IPS DF 19.7 (cell line): ENCODE measurements at regions not wholly inside any gene's neighbourhood (a gene's known extent, or its start where the extent isn't known, plus 50 kb on each side); places are given as distances from the start of the nearest gene placed in this dataset.

Source experiments
- DNase-seq: peaks from one replicate; pipeline ENCODE4 v3.0.0-alpha.2; 2013; ENCODE audit warnings: low read depth, low spot score

- DNase-seq: no peak
Measured at GRCh38 chr5:92513067-92513466, 1068.0 kb downstream of the NR2F1-AS1 start.

DNA sequence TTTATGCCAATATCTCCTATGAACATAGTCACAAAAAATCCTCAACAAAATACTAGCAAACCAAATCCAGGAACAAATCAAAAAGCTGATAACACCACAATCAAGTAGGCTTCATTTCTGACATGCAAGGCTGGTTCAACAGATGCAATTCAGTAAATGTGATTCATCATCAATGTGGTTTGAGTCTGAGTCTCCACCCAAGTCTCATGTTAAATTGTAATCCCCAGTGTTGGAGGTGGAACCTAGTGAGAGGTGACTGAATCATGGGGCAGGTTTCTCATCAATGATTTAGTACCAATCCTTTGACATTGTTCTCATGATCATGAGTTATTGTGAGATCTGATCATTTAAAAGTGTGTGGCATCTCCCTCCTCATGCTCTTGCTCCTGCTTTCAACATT lies 1072.7 kb downstream of the NR2F1-AS1 start:
- DNase-seq: no peak

- DNase-seq: no peak
Measured at GRCh38 chr5:92505925-92506324, 1075.1 kb downstream of the NR2F1-AS1 start.

GRCh38 chr5:92505145-92505544 lies 1075.9 kb downstream of the NR2F1-AS1 start:
- no peak for DNase-seq

GRCh38 chr5:92504346-92504745 lies 1076.7 kb downstream of the NR2F1-AS1 start:
- no peak for DNase-seq

DNA sequence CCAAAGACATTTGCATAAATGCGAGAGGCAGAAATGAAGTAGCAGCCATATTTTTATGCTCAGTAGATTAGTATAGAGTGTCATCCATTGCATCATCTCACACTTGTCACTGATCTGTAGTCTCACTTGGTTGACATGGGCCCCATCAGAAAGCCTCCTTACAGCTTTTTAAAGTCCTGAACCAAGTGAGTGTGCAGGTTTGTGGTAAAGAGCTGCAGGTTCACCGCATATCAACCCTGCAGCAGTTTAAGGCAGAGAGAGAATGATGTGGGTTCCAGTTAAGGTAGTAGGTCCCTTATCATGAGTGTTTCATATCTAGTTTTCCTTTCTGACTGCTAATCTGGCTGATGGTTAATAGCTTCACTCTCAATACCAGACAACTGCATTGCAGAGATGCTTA lies 1080.3 kb downstream of the NR2F1-AS1 start:
- no peak for DNase-seq

DNA sequence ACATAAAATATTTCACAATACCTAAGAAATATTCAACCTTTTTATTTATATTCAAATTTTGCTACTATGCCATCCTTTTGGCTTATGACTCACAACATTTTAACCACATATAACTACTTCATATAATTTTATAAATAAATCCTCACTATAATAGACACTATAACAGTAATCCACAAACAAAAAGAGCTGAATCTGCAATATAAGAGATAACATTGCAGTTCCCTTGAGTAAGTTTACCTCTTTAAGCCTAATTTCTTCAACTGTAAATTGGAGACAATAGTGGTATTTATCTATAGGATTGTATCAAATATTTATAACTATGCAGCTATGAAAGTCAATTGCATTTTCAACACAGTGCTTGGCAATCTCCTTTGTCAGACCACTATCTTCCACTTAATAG lies 1084.5 kb downstream of the NR2F1-AS1 start:
- no peak for DNase-seq

DNA sequence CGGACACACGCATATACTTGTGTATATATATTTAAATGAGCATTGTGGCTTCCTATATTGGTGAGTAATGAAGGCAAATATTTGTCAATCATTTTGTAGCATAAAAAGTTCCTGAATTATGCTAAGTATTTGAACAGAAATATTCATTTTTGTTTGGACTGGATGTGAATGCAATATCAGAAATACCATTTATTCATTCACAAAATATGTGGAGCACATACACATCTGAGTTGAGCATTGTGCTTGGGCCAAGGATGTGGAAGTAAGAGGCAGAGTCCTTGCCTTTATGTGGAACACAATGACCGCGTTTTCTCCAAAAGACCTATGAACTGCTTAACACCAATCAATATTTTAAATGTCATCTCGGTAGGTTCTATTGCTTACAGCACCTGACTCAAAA lies 1086.5 kb downstream of the NR2F1-AS1 start:
- no peak for DNase-seq

- no peak for DNase-seq
Measured at GRCh38 chr5:92492908-92493307, 1088.1 kb downstream of the NR2F1-AS1 start.

GRCh38 chr5:92484484-92484883 lies 1096.5 kb downstream of the NR2F1-AS1 start:
- no peak for DNase-seq

DNA sequence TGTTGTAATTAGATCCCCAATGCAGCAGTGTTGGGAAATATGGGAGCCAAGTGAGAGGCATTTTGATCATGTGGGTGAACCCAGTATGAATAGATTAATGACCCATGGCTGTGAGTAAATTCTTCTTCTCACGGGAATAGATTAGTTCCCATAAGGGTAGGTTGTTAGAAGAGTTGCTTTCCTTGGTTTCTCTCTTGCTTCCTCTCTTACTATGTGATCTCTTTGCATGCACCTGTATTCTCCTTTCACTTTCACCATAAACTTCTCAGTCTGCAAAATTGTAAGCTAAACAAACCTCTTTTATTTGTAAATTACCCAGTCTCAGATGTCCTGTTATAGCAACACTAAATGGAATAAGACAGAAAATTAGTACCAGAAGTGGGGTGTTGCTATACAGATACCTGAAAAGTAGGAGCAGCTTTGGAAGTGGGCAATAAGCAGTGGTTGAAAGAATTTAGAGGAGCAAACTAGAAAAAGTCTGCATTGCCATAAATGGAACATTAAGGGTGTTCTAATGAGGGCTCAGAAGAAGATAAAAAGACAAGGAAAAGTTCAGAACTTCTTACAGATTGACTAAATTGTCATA lies 1090.0 kb upstream of the ARRDC3 start:
- no peak for DNase-seq

DNA sequence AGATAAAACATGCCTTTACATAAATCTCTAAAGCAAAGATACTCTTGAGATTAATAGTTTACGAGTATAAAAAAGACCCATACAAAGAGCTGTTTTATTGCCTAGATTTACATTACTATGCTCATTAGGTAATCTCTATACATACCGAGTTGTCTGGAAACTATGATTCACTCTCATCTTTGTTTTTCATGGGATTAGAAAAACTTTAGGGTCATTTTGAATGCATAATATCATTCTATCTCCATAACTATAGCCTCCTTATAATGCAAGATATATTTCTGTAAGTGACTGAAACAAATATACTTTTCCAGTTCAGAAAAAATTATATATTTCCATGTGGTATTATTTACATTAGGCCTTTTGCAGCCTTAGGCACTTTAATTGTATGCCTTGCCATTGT lies 1088.7 kb upstream of the ARRDC3 start:
- no peak for DNase-seq

- DNase-seq: no peak
Measured at GRCh38 chr5:92470770-92471169, 1087.7 kb upstream of the ARRDC3 start.

DNA sequence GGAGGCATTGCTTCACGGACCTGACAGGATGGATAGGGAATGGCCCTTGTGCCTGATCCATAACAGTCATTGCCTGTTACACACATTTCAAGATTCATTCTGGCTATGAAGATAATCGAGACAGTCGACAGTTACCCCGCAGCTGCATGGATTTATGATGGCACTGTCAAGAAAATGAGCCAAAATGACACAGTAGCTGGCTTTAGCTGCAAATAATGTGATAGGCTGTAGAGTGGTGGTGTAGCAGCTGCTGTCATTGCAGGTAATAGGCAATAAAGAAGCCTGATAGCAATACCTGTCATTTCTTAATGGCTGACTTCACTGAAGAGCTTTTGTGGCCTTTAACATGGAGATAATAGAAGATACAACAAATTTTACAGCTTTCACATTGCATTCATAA lies 1085.2 kb upstream of the ARRDC3 start:
- DNase-seq: no peak

GRCh38 chr5:92467695-92468094 lies 1084.6 kb upstream of the ARRDC3 start:
- no peak for DNase-seq

DNA sequence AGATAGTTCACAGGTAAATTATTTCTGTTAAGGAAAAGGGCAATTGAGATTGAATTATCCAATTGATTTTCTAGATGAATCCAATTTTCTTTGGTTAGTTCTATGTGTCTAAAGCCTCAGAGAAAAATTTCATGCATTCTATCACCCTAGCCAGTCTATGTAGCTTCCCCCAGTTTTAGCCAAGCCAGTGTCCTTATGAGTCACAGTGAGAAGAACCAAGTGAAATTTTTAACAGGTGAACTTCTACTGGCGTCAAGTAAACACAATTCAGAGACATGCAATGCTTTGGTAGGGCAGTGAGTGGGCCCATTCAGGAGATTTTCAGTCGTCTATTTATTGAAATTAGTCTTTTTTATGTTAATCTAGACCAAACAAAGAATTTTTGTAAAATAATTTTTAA lies 1077.4 kb upstream of the ARRDC3 start:
- DNase-seq: no peak

DNA sequence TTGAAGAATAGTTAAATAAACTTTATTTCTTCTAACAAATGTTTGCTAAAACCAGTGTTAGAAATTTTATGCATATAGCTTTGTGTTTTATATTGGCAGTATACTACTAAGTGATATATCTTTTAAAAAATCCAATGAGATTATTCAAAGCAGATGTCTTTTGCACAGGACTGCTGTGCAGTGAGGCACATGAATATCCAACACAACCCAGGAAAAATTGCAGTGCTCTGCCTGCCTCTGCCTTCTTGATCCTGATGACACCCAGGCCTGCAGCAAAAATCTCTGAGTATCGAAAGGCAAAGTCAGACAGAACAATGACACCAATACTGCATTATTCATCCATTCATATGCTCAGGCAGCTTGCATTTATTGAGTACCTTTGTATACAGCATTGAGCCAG lies 1076.5 kb upstream of the ARRDC3 start:
- no peak for DNase-seq

GRCh38 chr5:92455011-92455410 lies 1071.9 kb upstream of the ARRDC3 start:
- DNase-seq: no peak

GRCh38 chr5:92444888-92445287 lies 1061.8 kb upstream of the ARRDC3 start:
- no peak for DNase-seq

- no peak for DNase-seq
Measured at GRCh38 chr5:92435781-92436180, 1052.7 kb upstream of the ARRDC3 start.

DNA sequence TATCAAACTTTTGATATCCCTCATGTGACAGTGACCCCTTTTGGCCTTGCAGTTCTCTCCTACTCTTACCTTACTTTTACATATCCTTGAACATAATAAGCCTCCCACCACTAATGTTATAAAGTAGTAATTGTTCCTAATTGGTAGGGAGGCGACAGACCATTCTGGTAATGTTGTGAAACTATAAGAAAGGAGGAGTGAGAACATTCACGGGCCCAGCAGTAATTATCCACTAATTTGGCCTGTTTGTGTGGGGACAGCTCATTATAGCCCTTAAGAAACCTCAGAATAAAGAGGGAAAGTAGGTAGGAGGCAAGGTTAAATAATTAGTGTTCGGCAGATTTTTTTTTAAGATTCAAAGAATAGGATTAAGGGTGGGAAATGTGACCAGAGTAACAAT lies 1046.5 kb upstream of the ARRDC3 start:
- DNase-seq: no peak

GRCh38 chr5:92428415-92428814 lies 1045.3 kb upstream of the ARRDC3 start:
- no peak for DNase-seq

- DNase-seq: no peak
Measured at GRCh38 chr5:92424785-92425426, 1041.8 kb upstream of the ARRDC3 start.

DNA sequence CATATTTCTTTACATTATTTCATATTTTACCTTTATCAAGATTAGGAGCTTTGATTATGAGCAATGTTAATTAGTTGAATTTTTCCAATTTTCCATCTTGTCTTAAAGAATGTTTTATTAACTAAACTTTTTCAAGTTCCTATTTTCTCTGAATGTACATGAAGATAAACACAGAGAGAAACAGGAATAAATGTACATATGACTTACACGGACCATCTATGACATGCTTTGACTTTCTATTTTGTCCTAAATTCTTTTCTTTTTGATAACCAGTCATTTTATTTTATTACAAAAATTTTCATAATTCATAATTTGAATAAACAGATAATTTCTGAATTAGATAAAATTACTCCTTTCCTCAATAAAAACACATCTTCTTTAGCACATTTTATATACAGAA lies 1038.8 kb upstream of the ARRDC3 start:
- no peak for DNase-seq
